WTC11 (cell line): ENCODE measurements at regions not wholly inside any gene's neighbourhood (a gene's known extent, or its start where the extent isn't known, plus 50 kb on each side); places are given as distances from the start of the nearest gene placed in this dataset.
A peak's percentile ranks its signal among the peaks of the same experiment; 100 is the strongest.

Source experiments
- ATAC-seq: fragments of 200-7000 bp; cut with Tn5 transposase; 2 replicates; pipeline ENCODE4 v1.10.0; 2021; ENCODE audit warnings: mild to moderate bottlenecking, moderate library complexity
- CTCF ChIA-PET: fragments of 300-600 bp; sonication (Branson Sonifier 250); formaldehyde crosslinking; loops from one replicate; lab custom pipeline; 2021; ENCODE audit warnings: antibody characterized with exemption; lab: Charles Lee
- POLR2A ChIA-PET: fragments of 350-600 bp; sonication (Branson Sonifier 250); formaldehyde crosslinking; loops from one replicate; lab custom pipeline; 2021; ENCODE audit warnings: antibody characterized with exemption; lab: Charles Lee
- DNase-seq: peaks from one replicate; pipeline ENCODE4 v3.0.0; 2021; ENCODE audit warnings: low spot score
- H3K27ac Mint-ChIP-seq: 2 replicates; pipeline ENCODE4 v1.8.0; 2021; ENCODE audit warnings: mixed read lengths
- H3K27me3 Mint-ChIP-seq: 2 replicates; pipeline ENCODE4 v1.8.0; 2021; ENCODE audit warnings: low read depth, mild to moderate bottlenecking, moderate library complexity, mixed read lengths
- H3K36me3 Mint-ChIP-seq: 2 replicates; pipeline ENCODE4 v1.8.0; 2021; ENCODE audit warnings: mixed read lengths
- H3K4me1 Mint-ChIP-seq: 2 replicates; pipeline ENCODE4 v1.8.0; 2022; ENCODE audit warnings: mixed read lengths
- H3K4me3 Mint-ChIP-seq: 2 replicates; pipeline ENCODE4 v1.8.0; 2021; ENCODE audit warnings: mild to moderate bottlenecking, moderate library complexity, mixed read lengths
- H3K9me3 Mint-ChIP-seq: 2 replicates; pipeline ENCODE4 v1.8.0; 2021; ENCODE audit warnings: mixed read lengths
- GTF2I ChIP-seq: fragments of 250-450 bp; sonication (Bioruptor Pico); conservative IDR thresholded peaks from 2 replicates; pipeline ENCODE4 v1.4.0; 2021; ENCODE audit warnings: mild to moderate bottlenecking
- IRF1 ChIP-seq: sonication (generic); formaldehyde crosslinking; IDR thresholded peaks from 2 replicates; pipeline ENCODE4 v1.8.0; 2023; ENCODE audit warnings: missing genetic modification reagents
- RELA ChIP-seq: sonication (generic); formaldehyde crosslinking; IDR thresholded peaks from 2 replicates; pipeline ENCODE4 v1.8.1; 2022; ENCODE audit warnings: missing genetic modification reagents, mild to moderate bottlenecking, borderline replicate concordance
- SMAD4 ChIP-seq: sonication (generic); formaldehyde crosslinking; IDR thresholded peaks from 2 replicates; pipeline ENCODE4 v1.8.0; 2022; ENCODE audit warnings: mild to moderate bottlenecking, missing genetic modification reagents

DNA sequence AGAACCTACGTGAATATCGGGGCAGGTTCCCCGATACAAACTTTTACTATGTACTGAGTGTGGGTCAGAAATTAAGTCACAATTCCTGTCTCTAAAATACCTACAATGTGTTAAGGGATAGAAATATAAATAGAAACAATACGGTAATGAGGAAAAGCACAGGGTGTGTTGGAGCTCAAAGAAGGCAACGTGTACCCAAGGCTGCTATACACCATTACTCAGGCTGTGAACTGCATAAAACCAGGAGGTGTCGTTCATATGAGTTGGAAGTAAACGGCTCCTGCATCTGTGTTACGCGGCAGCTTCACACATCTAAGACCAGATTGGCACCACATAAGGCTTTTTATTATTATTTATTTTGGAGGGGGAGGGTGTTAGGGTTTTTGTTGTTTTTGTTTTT, 50.1 kb upstream of the TRPM3 start:
- H3K27ac Mint-ChIP-seq = peak overlapping the region; percentile 37
- DNase-seq = no peak
- H3K9me3 Mint-ChIP-seq = peaks cover 15% of the 10 kb centered on the region
- H3K27me3 Mint-ChIP-seq = no peaks in the 10 kb centered on the region
- H3K4me3 Mint-ChIP-seq = no peak overlapping the region
- ATAC-seq = no peak; the same call in 1 of the 2 replicates
- peaks cover 47% of the 10 kb centered on the region for H3K4me1 Mint-ChIP-seq
- ChIA-PET CTCF (no interaction called here), POLR2A (no interaction called here)
- TF ChIP-seq RELA (CRISPR knock-in tag) (no peak), SMAD4 (CRISPR knock-in tag) (no peak), IRF1 (CRISPR knock-in tag) (no peak), GTF2I (no peak)
- H3K36me3 Mint-ChIP-seq = peaks cover 6% of the 10 kb centered on the region
